SK-N-SH treated with all-trans-retinoic acid at 6 μM for 48 hours (cell line): ENCODE measurements at regions not wholly inside any gene's neighbourhood (a gene's known extent, or its start where the extent isn't known, plus 50 kb on each side); places are given as distances from the start of the nearest gene placed in this dataset.

Experiments
- ARNTL ChIP-seq: fragments of 450-650 bp; formaldehyde crosslinking; IDR thresholded peaks from 2 replicates; pipeline ENCODE4 v1.5.0; 2020; ENCODE audit warnings: low read depth, mild to moderate bottlenecking, moderate library complexity, borderline replicate concordance
- RARB ChIP-seq: fragments of 250-450 bp; sonication (Bioruptor Pico); IDR thresholded peaks from 2 replicates; pipeline ENCODE4 v1.8.0; 2021; ENCODE audit warnings: mild to moderate bottlenecking, moderate library complexity
- SNAI2 ChIP-seq: fragments of 250-450 bp; sonication (Bioruptor Pico); IDR thresholded peaks from 2 replicates; pipeline ENCODE4 v1.5.0; 2020; ENCODE audit warnings: mild to moderate bottlenecking, moderate library complexity
- ZNF565 ChIP-seq: fragments of 450-650 bp; formaldehyde crosslinking; conservative IDR thresholded peaks from 2 replicates; pipeline ENCODE4 v1.5.0; 2020; ENCODE audit warnings: low read depth, mild to moderate bottlenecking, moderate library complexity
- ZNF70 ChIP-seq: fragments of 450-650 bp; formaldehyde crosslinking; IDR thresholded peaks from 2 replicates; pipeline ENCODE4 v1.5.0; 2020; ENCODE audit warnings: mild to moderate bottlenecking, moderate library complexity
- TF ChIP-seq, protein P1 (sequence below): fragments of 250-450 bp; sonication (Bioruptor Pico); IDR thresholded peaks from 2 replicates; pipeline ENCODE4 v1.8.0; 2021; ENCODE audit warnings: low read depth, mild to moderate bottlenecking, moderate library complexity, borderline replicate concordance
- TF ChIP-seq, protein P2 (sequence below): fragments of 250-450 bp; sonication (Bioruptor Pico); IDR thresholded peaks from 2 replicates; pipeline ENCODE4 v1.8.0; 2020; ENCODE audit warnings: mild to moderate bottlenecking, moderate library complexity, borderline replicate concordance

DNA sequence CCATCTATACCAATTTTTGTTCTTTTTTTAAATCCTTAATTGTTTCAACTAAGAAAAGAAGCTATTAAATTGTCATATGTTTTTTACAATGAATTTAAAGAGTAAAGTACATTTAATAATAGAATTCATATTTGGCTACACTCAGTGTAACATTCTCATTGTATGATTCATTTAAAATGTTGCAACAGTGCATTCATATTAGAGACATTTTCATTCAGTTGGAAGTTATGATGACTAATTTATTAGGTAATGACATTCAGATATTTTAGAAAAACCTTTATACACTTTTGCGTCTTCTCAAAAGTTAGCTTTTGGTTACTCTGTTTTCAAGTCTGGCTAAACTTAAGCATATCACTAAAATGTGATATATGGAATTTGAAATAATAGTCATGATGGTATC is 887.5 kb upstream of the NRXN1 start:
- TF ChIP-seq ZNF70, result no peak
- TF ChIP-seq ARNTL, result no peak
- TF ChIP-seq SNAI2 (CRISPR knock-in tag), result no peak
- TF ChIP-seq, protein P1, sequence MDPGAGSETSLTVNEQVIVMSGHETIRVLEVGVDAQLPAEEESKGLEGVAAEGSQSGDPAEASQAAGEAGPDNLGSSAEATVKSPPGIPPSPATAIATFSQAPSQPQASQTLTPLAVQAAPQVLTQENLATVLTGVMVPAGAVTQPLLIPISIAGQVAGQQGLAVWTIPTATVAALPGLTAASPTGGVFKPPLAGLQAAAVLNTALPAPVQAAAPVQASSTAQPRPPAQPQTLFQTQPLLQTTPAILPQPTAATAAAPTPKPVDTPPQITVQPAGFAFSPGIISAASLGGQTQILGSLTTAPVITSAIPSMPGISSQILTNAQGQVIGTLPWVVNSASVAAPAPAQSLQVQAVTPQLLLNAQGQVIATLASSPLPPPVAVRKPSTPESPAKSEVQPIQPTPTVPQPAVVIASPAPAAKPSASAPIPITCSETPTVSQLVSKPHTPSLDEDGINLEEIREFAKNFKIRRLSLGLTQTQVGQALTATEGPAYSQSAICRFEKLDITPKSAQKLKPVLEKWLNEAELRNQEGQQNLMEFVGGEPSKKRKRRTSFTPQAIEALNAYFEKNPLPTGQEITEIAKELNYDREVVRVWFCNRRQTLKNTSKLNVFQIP (CRISPR knock-in tag), result no peak
- TF ChIP-seq, protein P2, sequence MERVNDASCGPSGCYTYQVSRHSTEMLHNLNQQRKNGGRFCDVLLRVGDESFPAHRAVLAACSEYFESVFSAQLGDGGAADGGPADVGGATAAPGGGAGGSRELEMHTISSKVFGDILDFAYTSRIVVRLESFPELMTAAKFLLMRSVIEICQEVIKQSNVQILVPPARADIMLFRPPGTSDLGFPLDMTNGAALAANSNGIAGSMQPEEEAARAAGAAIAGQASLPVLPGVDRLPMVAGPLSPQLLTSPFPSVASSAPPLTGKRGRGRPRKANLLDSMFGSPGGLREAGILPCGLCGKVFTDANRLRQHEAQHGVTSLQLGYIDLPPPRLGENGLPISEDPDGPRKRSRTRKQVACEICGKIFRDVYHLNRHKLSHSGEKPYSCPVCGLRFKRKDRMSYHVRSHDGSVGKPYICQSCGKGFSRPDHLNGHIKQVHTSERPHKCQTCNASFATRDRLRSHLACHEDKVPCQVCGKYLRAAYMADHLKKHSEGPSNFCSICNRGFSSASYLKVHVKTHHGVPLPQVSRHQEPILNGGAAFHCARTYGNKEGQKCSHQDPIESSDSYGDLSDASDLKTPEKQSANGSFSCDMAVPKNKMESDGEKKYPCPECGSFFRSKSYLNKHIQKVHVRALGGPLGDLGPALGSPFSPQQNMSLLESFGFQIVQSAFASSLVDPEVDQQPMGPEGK (CRISPR knock-in tag), result no peak
- TF ChIP-seq RARB (CRISPR knock-in tag), result no peak
- no peak for TF ChIP-seq ZNF565 (CRISPR knock-in tag)
